GM12873 (cell line): ENCODE measurements at regions not wholly inside any gene's neighbourhood (a gene's known extent, or its start where the extent isn't known, plus 50 kb on each side); places are given as distances from the start of the nearest gene placed in this dataset.

ENCODE experiments used
- TF ChIP-seq, protein P1 (sequence below): IDR thresholded peaks from 2 replicates; pipeline ENCODE4 v1.5.1; 2012; ENCODE audit warnings: low read depth, mild to moderate bottlenecking, moderate library complexity, low read length, control low read depth; ENCODE audit not compliant: insufficient read depth; ENCODE audit errors: missing control alignments

DNA sequence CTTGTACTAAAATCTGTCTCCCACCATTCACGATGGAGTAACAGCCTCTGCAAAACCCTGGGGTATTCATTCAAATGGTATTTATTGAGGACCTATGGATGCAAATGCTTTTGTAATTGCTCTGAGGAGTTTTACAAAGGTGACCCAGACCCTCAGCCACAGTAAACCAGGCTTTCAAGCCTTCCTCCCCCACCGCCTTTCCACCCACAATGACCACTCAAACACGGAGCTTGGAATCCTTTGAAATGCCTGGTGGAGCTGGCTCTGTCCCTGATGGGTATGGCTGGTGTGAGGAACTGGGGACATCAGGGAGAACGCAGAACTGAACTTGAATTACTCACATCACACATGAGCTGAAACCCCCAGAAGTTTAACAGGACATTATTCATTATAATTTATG, 246.4 kb downstream of the CDH26 start:
- TF ChIP-seq, protein P1, sequence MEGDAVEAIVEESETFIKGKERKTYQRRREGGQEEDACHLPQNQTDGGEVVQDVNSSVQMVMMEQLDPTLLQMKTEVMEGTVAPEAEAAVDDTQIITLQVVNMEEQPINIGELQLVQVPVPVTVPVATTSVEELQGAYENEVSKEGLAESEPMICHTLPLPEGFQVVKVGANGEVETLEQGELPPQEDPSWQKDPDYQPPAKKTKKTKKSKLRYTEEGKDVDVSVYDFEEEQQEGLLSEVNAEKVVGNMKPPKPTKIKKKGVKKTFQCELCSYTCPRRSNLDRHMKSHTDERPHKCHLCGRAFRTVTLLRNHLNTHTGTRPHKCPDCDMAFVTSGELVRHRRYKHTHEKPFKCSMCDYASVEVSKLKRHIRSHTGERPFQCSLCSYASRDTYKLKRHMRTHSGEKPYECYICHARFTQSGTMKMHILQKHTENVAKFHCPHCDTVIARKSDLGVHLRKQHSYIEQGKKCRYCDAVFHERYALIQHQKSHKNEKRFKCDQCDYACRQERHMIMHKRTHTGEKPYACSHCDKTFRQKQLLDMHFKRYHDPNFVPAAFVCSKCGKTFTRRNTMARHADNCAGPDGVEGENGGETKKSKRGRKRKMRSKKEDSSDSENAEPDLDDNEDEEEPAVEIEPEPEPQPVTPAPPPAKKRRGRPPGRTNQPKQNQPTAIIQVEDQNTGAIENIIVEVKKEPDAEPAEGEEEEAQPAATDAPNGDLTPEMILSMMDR = no peak

GRCh38 chr20:60206259-60206658, 248.0 kb downstream of the CDH26 start:
- TF ChIP-seq, protein P1 = peak; percentile 54

DNA sequence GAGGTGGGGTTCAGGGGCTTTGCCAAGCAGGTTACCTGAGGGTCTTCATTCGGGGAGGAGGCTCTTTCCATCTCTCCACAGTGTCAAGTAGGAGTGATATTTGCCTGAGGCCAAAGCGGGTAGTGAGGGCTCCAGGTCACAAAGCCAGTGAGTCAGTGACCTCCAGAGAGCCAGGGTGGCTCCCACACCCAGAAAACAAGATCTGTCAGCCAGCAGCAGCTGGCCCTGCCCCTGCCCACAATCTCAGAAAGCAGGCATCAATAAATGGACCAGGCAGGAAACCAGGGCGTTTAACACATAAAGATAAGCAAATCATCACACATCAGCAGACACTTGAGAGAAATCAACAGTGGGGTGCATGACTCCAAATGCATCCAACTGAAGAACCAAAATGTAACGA, 250.8 kb downstream of the CDH26 start:
- TF ChIP-seq, protein P1 = no peak

DNA sequence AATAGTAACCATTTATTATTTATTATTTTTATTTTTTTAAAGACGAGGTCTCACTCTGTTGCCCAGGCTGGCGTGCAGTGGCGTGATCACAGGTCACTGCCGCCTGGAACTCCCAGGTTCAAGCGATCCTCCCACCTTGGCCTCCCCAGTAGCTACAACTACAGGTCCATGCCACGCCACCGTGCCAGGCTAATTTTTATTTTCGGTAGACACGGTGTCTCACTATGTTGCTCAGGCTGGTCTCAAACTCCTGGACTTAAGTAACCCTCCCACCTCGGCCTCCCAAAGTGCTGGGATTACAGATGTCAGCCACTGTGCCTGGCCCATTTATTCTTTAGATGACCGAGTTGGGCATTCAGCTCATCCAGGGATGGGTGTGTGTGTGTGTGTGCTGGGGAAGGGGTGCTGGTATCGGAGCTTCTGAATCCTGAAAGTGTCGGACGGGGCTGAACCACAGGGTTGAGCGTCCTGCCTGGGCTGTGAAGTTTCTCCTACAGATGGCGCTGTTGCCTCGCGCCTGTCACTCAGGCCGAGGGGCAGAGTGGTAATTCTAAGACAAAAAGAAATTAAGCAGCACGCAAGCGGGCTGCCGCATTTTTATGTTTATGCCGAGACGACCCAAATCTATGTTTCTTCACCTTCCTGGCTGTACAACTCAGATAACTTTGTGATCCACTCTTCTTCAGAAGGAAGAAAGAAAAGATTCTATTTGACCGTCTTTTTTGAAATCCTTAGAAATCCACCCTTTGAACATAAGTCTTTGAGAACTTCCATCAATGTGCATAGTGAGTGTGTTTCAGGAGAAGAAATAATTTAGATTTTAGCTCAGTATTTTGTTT, 252.8 kb downstream of the CDH26 start:
- TF ChIP-seq, protein P1 = peak; percentile 80

- TF ChIP-seq, protein P1 = no peak
Measured at GRCh38 chr20:60211618-60212463, 253.6 kb downstream of the CDH26 start.

- TF ChIP-seq, protein P1 = no peak
Measured at GRCh38 chr20:60212695-60213094, 254.5 kb downstream of the CDH26 start.
